Thoracic aorta (tissue), 2 donors: ENCODE measurements at regions not wholly inside any gene's neighbourhood (a gene's known extent, or its start where the extent isn't known, plus 50 kb on each side); places are given as distances from the start of the nearest gene placed in this dataset.

Experiments used
- ATAC-seq: fragments of 150-250 bp; one replicate; pipeline ENCODE4 v1.8.0; 2017; ENCODE audit warnings: low read depth; ENCODE audit not compliant: insufficient number of reproducible peaks, low FRiP score
- DNase-seq: peaks from one replicate; pipeline ENCODE4 v3.0.0-alpha.2; 2020; ENCODE audit warnings: low spot score
- H3K27ac ChIP-seq, 2 donors: fragments of 200-600 bp; sonication (generic); 1 replicate in 1 of 2; 2 replicates in 1 of 2; pipeline ENCODE4 v1.5.1; 2016; ENCODE audit warnings: mild to moderate bottlenecking in 2 of 2, moderate library complexity in 2 of 2
- H3K27me3 ChIP-seq: fragments of 200-600 bp; sonication (generic); replicated peaks from 2 replicates; pipeline ENCODE4 v1.6.0; 2016; ENCODE audit warnings: mild to moderate bottlenecking; ENCODE audit not compliant: insufficient read depth
- H3K36me3 ChIP-seq: fragments of 200-600 bp; sonication (generic); one replicate; pipeline ENCODE4 v1.5.1; 2016
- H3K4me1 ChIP-seq, 2 donors: fragments of 200-600 bp; sonication (generic); 1 replicate in 1 of 2; 2 replicates in 1 of 2; pipeline versions ENCODE4 v1.5.1 to v1.6.0; 2016; ENCODE audit warnings: low read depth in 2 of 2, mild to moderate bottlenecking in 1 of 2; ENCODE audit not compliant: control insufficient read depth in 1 of 2
- H3K4me3 ChIP-seq: fragments of 200-600 bp; sonication (generic); 2 replicates; pipeline ENCODE4 v1.5.1; 2016; ENCODE audit warnings: mild to moderate bottlenecking
- H3K9me3 ChIP-seq: fragments of 200-600 bp; sonication (generic); 2 replicates; pipeline ENCODE4 v1.5.1; 2016
- CTCF ChIP-seq: fragments of 200-600 bp; sonication (generic); IDR thresholded peaks from one replicate; pipeline ENCODE4 v1.5.1; 2019; ENCODE audit warnings: antibody characterized with exemption

GRCh38 chr9:30482499-30482898 is 1901.9 kb upstream of the ACO1 start:
- no peaks in the 10 kb centered on the region for H3K36me3 ChIP-seq
- H3K27me3 ChIP-seq, result no peaks in the 10 kb centered on the region
- H3K9me3 ChIP-seq, result no peaks in the 10 kb centered on the region
- TF ChIP-seq CTCF, result no peak
- no peak for ATAC-seq
- H3K4me1 ChIP-seq, result no peaks in the 10 kb centered on the region
- no peak overlapping the region for H3K4me3 ChIP-seq
- DNase-seq, result no peak
- no peak overlapping the region for H3K27ac ChIP-seq

- Histone ChIP-seq H3K9me3 (no peaks in the 10 kb centered on the region), H3K27ac (no peak overlapping the region), H3K36me3 (no peaks in the 10 kb centered on the region), H3K4me3 (no peak overlapping the region), H3K27me3 (no peaks in the 10 kb centered on the region), H3K4me1 (no peaks in the 10 kb centered on the region)
- ATAC-seq (no peak), DNase-seq (no peak)
- TF ChIP-seq CTCF, result no peak
Observed at GRCh38 chr9:30484690-30485089, 1899.8 kb upstream of the ACO1 start.

- H3K4me1 ChIP-seq, result no peaks in the 10 kb centered on the region
- no peak overlapping the region for H3K4me3 ChIP-seq
- no peaks in the 10 kb centered on the region for H3K9me3 ChIP-seq
- H3K27ac ChIP-seq, result no peak overlapping the region
- ATAC-seq, result no peak
- no peaks in the 10 kb centered on the region for H3K36me3 ChIP-seq
- DNase-seq, result no peak
- no peaks in the 10 kb centered on the region for H3K27me3 ChIP-seq
- TF ChIP-seq CTCF, result no peak
Observed at GRCh38 chr9:30504502-30504905, 1879.9 kb upstream of the ACO1 start.

GRCh38 chr9:30505311-30505710 is 1879.1 kb upstream of the ACO1 start:
- Histone ChIP-seq H3K27me3 (no peaks in the 10 kb centered on the region), H3K9me3 (no peaks in the 10 kb centered on the region), H3K27ac (no peak overlapping the region), H3K4me3 (no peak overlapping the region), H3K36me3 (no peaks in the 10 kb centered on the region), H3K4me1 (no peaks in the 10 kb centered on the region)
- no peak for ATAC-seq
- TF ChIP-seq CTCF, result no peak
- no peak for DNase-seq

- no peak for TF ChIP-seq CTCF
- H3K9me3 ChIP-seq, result no peaks in the 10 kb centered on the region
- no peak for ATAC-seq
- H3K27me3 ChIP-seq, result no peaks in the 10 kb centered on the region
- no peaks in the 10 kb centered on the region for H3K4me1 ChIP-seq
- H3K4me3 ChIP-seq, result no peak overlapping the region
- no peak overlapping the region for H3K27ac ChIP-seq
- DNase-seq, result no peak
- no peaks in the 10 kb centered on the region for H3K36me3 ChIP-seq
Observed at GRCh38 chr9:30506749-30507148, 1877.7 kb upstream of the ACO1 start.
